Stomach (tissue), 4 donors: ENCODE measurements at regions not wholly inside any gene's neighbourhood (a gene's known extent, or its start where the extent isn't known, plus 50 kb on each side); places are given as distances from the start of the nearest gene placed in this dataset.

Source experiments
- POLR2A ChIP-seq, 4 donors: fragments of 450-650 bp; IDR thresholded peaks; one replicate each; pipeline ENCODE4 v1.6.1; 2016; ENCODE audit warnings: antibody characterized with exemption in 4 of 4, control low read depth in 2 of 4, mild to moderate bottlenecking in 1 of 4, moderate library complexity in 1 of 4
- TF ChIP-seq, protein P1 (sequence below), 7 experiments: fragments of 450-650 bp in 4 of 7; fragments of 200-600 bp in 3 of 7; sonication (generic) in 3 of 7; IDR thresholded peaks; one replicate each; pipeline ENCODE4 v1.5.1; 2016 to 2019; ENCODE audit warnings: antibody characterized with exemption in 7 of 7, control low read depth in 2 of 7, mild to moderate bottlenecking in 1 of 7

DNA sequence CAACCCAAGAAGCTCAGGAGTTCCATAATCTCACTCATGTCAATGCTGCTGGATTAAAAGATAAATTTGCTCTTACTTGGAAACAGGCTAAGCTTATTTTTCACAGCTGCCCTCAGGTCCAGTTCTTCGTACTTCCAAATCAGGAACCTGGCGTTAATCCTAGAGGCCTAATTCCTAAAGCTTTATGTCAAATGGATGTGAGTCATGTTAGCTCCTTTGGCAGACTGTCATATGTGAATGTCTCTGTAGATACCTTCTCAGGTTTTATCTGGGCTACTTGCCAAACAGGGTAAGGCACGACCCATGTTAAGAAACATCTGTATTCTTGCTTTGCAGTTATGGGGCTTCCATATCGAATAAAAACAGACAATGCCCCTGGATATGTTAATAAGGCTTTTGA, 504.6 kb downstream of the ALG10 start:
- TF ChIP-seq, protein P1, sequence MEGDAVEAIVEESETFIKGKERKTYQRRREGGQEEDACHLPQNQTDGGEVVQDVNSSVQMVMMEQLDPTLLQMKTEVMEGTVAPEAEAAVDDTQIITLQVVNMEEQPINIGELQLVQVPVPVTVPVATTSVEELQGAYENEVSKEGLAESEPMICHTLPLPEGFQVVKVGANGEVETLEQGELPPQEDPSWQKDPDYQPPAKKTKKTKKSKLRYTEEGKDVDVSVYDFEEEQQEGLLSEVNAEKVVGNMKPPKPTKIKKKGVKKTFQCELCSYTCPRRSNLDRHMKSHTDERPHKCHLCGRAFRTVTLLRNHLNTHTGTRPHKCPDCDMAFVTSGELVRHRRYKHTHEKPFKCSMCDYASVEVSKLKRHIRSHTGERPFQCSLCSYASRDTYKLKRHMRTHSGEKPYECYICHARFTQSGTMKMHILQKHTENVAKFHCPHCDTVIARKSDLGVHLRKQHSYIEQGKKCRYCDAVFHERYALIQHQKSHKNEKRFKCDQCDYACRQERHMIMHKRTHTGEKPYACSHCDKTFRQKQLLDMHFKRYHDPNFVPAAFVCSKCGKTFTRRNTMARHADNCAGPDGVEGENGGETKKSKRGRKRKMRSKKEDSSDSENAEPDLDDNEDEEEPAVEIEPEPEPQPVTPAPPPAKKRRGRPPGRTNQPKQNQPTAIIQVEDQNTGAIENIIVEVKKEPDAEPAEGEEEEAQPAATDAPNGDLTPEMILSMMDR (IDR thresholded peaks at IDR 0.05) = no peak
- TF ChIP-seq POLR2A (IDR thresholded peaks at IDR 0.05) = no peak
